HG03060 (cell line): ENCODE measurements at regions not wholly inside any gene's neighbourhood (a gene's known extent, or its start where the extent isn't known, plus 50 kb on each side); places are given as distances from the start of the nearest gene placed in this dataset.
"Not testable (repeated sequence)": the region's sequence is repeated elsewhere in the genome, so short reads cannot be mapped to it uniquely, and the experiment has no call there.

Experiments used
- ATAC-seq: cut with Tn5 transposase; IDR thresholded peaks from one replicate; pipeline ENCODE4 v1.9.1; 2021; ENCODE audit warnings: low read depth, moderate number of reproducible peaks; ENCODE audit not compliant: unreplicated experiment

DNA sequence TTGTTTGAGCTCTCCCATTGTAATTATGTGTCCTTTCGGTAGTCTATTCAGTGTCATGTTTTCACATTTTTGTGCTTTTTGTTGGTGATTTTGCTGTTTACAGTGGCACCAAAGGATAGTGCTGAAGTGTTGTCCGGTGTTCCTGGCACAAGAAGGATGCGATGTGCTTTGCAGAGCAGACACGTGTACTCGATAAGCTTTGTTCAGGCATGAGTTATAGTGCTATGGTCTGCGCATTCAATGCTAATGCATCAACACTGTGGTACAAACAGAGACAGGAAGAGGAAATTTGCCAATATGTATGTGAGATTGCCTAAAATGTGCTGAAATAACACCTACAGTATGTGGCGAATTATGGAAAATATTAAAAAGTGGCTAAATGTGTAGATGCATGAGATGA is 913.4 kb upstream of the ACO1 start:
- ATAC-seq: no peak

DNA sequence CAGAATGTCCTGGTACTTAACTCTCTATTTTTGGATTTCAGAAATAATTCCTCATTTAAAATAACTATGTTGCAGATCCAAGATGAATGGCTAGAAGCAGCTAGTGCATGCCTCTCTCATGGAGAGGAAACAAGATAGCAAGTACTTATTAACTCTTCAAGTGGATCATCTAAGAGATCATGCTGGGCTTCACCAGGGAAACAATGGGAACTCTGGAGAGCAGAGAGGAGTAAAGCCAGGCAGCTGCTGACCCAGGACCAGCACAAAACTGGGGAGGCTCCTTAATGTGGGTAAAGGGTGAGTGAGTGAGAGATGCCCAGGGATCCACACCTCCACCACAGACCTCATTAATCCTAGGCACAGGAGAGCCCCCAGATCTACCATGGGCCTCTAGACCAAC is 897.8 kb upstream of the ACO1 start:
- ATAC-seq: no peak

DNA sequence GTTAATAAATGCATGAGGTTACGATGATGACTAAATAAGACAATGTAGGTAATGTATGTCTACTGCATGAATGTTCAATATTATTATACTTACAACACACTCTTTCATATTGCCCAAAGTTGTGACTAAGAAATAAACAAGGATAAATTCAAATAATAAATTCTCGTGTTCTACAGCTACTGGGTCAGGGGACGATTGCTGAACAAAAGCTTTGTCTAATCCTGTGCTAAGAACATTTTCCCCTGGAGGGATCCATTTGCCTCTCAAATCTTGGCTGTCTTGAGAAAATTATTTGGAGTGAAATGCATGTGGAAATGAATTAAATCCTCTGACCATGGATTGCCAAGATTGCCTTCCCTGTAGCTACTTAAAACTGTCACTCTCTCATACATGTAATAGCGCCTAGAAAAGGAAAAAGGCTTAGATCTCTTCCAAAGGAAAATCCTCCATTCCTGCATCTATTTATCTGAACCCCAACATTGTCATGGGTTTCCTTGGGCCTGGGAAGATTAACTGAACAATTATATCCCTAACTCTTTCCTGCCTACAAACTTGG is 893.8 kb upstream of the ACO1 start:
- no peak for ATAC-seq

DNA sequence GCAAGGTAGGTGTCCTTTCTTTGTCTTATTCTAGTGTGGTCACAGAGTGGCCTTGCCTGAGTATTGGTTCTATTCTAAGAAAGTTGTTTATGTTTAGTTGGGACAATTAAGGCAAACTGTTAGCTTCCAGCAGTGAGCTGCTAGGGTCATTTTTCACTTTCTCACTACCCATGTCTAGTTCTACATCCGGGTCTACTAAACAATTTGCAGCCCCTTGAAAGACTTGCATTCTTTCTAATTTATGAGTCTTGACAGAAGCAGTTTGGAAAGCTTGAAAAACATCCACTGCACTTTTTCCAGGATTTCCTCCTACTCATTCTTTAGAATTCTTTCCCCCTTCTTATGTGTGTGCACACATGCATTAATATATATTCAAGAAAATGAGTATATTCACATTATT is 892.2 kb upstream of the ACO1 start:
- no peak for ATAC-seq

DNA sequence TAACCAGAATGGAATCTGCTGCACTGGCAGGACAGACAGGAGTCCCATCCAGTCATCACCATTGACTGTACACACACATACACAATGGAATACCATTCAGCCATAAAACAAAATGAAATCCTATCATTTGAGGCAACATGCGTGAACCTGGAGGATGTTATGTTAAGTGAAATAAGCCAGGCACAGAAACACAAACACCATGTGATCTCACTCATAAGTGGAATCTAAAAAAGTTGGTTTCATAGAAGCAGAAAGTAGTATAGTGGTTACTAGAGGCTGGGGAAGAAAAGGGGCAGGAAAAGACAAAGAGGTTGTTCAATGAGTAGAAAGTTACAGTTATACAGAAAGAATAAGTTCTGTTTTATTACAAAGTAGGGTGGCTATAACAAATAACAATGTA is 884.0 kb upstream of the ACO1 start:
- ATAC-seq: no peak

DNA sequence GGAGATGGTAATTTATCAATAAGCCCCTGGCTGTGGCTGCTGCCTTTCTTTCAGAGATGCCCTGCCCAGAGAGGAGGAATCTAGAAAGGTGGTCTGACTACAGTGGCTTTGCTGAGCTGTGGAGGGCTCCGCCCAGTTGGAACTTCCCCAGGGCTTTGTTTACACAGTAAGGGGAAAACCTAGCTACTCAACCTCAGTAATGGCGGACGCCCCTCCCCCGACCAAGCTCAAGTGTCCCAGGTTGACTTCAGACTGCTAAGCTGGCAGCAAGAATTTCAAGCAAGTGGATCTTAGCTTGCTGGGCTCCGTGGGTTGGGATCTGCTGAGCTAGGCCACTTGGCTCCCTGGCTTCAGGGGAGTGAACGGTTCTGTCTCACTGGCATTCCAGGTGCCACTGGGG is 865.4 kb upstream of the ACO1 start:
- no peak for ATAC-seq

DNA sequence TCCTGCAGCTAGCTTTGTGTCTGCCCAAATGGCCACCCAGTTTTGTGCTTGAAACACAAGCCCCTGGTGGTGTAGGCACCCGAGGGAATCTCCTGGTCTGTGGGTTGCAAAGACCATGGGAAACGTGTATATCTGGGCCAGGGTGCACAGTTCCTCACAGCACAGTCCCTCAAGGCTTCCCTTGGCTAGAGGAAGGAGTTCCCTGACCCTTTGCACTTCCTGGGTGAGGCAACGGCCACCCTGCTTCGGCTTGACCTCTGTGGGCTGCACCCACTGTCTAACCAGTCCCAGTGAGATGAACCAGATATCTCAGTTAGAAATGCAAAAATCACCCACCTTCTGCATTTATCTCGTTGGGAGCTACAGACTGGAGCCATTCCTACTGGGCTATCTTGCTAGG is 865.0 kb upstream of the ACO1 start:
- ATAC-seq: no peak

DNA sequence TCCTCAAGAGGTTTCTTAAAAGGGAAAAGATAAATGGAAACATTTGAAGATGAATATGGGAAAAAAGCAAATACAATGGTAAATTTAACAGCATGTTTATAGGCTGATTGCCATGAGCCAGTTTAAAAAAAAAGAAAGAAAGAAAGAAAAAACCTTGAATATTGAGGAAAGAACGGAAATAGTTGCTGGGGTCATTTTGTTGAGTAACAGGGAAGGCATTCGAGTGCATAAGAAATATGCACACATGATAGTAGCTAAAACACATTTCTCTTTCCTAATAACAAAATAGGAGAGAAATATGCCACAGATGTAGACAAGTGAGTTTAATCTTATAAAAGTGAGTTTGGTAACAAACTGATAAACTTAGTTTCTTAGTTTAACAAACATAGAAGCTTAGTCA is 864.6 kb upstream of the ACO1 start:
- no peak for ATAC-seq

DNA sequence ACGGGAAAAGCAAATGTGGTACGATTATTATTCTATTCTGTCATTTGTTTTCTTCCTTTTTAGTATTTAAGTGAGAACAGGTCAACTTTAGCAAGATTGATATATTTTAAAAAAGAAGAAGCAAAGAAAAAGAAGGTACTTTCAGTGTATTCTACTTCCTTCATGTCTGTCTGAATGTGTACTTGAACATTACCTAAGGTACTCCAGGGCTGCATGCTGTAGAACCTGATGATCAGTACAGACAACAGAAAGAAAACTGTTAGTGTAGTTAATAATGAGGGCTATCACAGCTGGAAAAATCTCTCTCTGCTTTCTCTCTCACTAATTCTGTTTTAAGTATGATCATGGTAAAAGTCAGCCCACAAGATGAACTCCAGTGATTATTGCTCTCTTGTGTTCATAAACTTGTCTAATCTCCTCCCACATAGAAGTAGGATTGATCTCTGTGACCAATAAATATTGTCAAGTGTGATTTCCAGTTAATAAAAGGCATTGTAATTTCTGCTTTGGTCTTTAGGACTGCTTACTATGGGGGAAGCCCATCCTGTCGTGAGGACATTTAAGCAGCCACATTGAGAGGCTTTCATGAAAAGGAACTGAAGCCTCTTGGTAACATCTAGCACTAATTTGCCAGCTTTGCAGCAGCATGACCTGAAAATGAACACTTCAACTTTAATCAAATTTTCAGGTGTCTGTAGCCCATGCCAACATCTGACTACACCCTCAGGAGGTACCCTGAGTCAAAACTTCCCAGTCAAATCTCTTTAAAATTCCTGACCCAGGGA is 864.0 kb upstream of the ACO1 start:
- no peak for ATAC-seq

DNA sequence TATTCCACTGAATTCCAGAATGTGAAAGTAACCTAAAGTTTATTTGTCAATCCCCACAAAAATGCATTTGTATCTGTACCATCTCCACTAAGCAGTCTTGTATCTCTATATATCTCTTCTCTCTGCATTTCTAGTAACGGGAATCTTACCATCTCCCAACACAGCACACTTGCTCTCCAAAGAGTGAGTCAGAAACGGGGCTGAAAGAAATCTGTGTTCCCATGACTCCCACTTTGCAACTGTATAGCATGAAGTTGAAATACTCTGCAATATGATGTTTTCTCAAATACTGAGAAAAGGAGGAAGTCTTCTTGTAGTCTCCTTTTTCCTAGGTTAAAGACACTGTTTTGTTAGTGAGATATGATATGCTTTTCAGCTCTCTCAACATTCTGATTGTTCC is 848.8 kb upstream of the ACO1 start:
- ATAC-seq: no peak

DNA sequence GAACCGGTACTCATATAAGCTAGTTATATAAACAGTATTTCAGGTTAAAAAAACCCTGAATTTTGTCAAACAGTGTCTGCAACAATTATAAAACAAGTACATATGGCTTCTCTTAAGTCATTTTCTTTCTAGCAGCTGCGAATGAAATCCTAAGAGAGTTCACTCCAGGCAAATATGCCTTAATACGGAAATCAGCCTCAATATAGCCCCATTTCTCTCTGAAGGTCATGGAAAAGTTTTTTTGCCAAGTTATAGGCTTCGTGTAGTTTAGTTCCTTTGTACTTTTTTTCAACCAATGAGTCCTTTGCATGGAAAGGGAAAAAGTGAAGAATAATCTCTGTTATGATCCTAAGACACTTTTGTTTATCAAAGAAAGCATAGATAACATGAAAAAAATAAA is 848.0 kb upstream of the ACO1 start:
- ATAC-seq: no peak

DNA sequence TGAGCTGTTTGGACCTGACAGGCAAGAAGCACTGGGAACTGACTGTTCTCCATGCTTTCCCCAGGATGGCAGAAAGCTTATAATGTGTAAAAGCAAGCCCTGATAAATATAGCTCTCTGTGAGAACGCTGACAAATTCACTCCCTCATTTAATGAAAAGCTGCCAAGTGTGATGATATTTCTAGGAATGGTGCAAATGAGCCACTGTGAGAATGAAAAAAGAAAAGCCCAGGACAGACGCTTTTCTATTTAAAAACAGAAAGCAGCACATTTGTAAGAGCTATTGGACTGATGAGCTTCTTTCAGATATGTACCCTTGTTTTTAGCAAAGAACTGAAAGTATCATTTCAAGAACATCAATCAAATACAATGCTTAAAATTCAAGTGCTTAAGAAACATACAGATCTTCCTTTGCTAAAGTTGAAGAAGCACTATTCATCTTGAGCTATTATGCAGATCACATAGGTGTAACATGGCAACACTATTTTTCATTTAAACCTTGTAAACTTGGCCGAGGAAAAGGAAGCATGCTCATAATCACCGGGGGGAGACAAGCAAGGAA is 842.6 kb upstream of the ACO1 start:
- ATAC-seq: no peak

DNA sequence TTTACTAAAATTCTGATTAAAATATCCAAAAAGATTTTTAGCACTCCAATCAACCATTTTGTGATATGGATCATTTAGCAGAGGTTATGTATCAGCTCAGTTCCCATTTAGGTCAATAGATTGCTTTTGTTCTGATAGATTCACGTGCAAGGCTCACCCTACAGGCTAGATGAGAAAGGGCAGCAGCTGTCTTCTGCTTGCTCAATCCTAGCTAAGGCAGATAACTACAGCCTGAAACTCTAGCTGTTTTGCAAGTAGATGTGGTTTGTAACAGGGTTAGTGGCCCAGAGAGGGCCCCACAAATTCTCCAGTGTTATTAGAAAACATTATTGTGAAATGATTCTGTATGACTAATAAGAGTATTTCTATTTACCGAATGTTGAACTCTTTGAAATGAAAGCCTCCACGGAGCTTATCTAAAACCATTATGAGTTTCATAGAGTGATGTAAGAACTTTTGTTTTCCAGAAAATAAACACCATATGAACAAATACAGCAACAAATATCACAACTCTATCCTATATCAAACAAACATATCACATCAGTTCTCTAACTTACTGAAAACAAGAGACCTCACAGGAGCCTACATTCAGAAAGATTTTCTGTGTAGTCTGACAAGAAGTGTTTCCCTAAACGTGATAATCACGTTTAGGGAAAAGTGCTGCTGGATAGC is 841.9 kb upstream of the ACO1 start:
- peak; percentile 99 for ATAC-seq

DNA sequence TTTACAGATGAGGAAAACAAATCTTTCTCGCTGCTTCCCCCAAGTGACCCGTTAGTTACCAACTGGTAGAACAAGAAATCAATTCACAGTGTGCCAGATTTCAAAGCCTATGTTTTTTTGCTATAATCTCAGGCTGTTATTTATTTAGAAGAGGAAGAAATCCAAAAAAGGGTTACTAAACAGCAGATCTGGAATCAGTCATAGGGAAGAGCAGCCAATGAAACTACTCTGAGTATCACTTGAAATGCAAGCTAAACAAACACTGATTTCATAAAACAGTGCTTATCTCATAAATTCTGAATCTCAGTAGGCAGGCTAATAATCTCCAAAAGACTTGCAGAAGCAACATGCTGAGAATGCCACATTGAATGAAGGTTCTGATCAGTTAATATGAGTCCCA is 829.5 kb upstream of the ACO1 start:
- no peak for ATAC-seq

DNA sequence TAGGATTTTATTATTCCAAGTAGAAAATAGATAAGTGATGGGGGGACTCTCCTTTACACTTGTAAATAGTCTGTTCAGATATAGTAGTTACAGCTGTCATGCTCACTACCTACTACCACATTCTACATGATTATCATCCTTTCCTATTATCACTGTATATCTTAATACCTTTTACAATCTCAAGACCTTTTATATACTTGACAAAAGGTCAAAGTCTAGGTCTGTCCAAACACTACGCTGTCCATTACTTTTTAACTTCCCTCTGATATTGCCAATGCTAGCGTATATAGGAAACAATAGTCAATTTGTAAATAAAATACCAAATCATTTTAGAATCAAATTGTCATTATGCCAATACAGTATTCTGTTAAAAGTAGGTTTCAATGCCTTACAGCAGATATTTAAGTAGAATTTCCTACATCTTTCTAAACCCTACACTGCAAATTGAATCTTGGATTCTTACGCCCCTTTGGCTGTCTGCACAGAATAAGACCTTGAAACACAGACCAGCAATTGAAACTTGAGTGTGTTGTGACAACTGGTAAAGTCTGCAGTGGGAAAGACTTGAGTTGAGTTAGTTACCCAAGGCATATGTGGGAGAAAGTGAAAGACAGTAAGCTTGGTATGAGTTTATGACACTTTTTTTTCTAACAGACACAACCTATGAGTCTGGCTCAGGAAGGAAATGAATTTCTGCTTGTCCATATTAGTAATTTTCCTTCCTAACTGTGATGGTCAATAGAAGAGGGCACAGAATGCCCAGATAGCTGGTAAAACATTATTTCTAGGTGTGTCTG is 827.6 kb upstream of the ACO1 start:
- no peak for ATAC-seq

DNA sequence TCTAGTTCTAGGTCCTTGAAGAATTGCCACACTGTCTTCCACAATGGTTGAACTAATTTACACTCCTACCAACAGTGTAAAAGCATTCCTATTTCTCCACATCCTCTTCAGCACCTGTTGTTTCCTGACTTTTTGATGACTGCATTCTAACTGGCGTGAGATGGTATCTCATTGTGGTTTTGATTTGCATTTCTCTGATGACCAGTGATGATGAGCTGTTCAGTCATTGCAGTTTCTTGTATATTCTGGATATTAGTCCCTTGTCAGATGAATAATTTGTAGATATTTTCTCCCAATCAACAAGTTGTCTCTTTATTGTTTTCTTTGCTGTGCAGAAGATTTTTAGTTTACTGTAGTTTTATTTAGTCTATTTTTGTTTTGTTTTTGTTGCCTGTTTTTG is 812.3 kb upstream of the ACO1 start:
- ATAC-seq: not testable (repeated sequence)

DNA sequence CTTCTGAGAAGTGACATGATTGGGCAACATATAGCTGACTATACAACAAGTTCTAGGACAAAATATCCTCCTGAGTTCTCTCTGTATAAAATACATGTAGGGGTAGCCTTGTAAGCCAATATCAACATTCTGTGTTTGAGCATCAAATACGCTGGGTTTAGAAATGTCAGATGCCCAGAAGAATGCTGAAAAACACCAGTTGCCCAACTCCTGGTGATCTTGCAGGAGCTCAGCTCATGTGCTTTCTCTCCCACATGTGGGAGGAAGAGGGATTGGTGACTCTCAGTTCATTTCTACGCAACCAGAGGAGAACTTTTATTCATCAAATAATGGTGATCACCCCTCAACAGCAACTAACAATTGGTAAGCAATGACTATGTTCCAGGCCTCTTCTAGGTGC is 810.9 kb upstream of the ACO1 start:
- no peak for ATAC-seq

DNA sequence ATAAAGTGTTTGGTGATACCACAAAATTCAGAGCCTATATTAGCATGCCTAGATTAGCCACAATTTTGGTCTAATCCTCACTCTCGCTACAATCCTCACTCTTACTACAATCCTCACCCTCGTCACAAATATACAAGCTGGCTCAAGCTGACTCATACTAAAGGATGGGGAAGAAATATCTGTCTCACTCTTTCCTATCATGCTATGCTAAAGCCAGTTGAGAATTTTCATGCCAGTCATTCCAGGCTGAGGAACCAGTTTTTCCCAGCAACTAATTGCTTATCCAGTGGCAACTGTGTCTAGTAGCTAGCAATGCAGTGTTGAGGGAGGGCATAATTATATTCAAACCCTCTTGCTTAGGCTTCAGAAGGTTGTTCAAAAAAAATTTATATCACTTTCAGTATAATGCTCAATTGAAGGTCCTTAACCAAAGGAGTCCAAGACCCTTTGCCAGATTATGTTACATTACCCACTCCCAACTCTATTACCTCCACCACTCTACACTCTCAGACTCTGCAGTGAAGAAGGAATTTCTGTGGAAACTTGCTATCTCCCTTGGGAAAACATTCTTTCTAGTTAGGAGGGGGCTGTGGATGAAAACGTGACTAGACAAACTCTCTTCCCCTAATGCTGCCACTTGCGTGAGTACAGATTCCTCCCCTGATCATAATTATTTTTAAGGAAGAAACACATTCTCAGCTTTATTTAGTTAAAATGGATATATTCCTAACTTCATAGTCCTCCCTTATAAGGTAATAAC is 810.3 kb upstream of the ACO1 start:
- ATAC-seq: no peak

DNA sequence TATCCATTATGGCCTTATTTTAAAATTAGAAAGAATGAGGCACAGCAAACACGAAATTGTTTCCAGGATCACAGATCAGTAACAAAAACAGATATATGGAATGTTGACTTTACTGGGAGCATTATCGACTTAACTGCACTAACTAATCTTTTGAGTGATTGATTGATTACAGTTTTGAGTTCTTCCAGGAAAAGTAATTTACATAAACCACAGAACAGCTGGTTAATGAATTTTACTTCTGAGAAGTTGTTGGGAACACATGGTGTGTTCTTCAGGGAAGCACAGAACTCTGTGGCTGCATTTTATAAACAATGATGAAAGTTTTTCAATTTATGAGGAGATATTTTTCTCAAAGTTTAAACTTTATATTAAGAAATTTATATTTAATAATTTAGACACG is 802.4 kb upstream of the ACO1 start:
- no peak for ATAC-seq

DNA sequence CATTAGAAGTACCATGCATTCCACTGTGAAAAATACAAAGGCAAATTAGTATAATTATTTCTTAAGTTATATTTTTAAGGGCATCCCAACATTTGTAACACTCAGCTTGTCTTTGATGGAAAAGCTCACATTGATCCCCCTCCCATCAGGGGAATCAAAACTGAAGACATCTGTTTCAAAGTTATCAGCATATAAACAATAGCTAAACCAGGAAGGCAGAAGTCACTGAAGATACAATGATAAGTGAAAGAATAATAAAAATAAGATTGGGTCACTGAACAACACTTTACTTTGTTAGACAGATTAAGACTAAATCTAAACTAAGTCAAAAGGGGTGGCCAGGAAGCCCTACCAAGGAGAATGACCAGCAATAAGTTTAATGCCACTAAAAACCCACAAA is 801.9 kb upstream of the ACO1 start:
- ATAC-seq: no peak
